Vagina (tissue), 2 donors: ENCODE measurements at regions not wholly inside any gene's neighbourhood (a gene's known extent, or its start where the extent isn't known, plus 50 kb on each side); places are given as distances from the start of the nearest gene placed in this dataset.

Experiments used
- DNase-seq, 2 donors: peaks; one replicate each; pipeline ENCODE4 v3.0.0-alpha.2; 2017; ENCODE audit errors: extremely low spot score in 2 of 2
- H3K27ac ChIP-seq: fragments of 200-600 bp; sonication (generic); one replicate; pipeline ENCODE4 v1.5.1; 2019
- H3K27me3 ChIP-seq: fragments of 200-600 bp; sonication (generic); one replicate; pipeline ENCODE4 v1.5.1; 2019
- H3K36me3 ChIP-seq, 2 donors: fragments of 200-600 bp; sonication (generic); one replicate each; pipeline ENCODE4 v1.5.1; 2017 to 2019
- H3K4me1 ChIP-seq: fragments of 200-600 bp; sonication (generic); one replicate; pipeline ENCODE4 v1.5.1; 2019
- H3K4me3 ChIP-seq, 2 donors: fragments of 200-600 bp; sonication (generic); 1 replicate in 1 of 2; 2 replicates in 1 of 2; pipeline ENCODE4 v1.5.1; 2016 to 2019
- H3K9me3 ChIP-seq: fragments of 200-600 bp; sonication (generic); one replicate; pipeline ENCODE4 v1.5.1; 2019
- POLR2A ChIP-seq, 2 donors: fragments of 450-650 bp; IDR thresholded peaks; one replicate each; pipeline ENCODE4 v1.6.1; 2017; ENCODE audit warnings: antibody characterized with exemption in 2 of 2, mild to moderate bottlenecking in 2 of 2, moderate library complexity in 2 of 2
- POLR2AphosphoS5 ChIP-seq, 2 donors: sonication (generic); formaldehyde crosslinking; IDR thresholded peaks; one replicate each; pipeline ENCODE4 v1.9.0; 2017; ENCODE audit warnings: antibody characterized with exemption in 2 of 2, mild to moderate bottlenecking in 2 of 2, low read depth in 1 of 2; ENCODE audit not compliant: insufficient read depth in 1 of 2
- intact Hi-C: fragments of 100-400 bp; cut with DNase I; formaldehyde crosslinking; loops from one replicate; pipeline ENCODE4 v1.15.1; 2023
- TF ChIP-seq, protein P1 (sequence below), 3 experiments: fragments of 450-650 bp in 2 of 3; fragments of 200-600 bp in 1 of 3; sonication (generic) in 1 of 3; IDR thresholded peaks; one replicate each; pipeline ENCODE4 v1.5.1; 2017 to 2019; ENCODE audit warnings: antibody characterized with exemption in 3 of 3, mild to moderate bottlenecking in 2 of 3, moderate library complexity in 2 of 3

DNA sequence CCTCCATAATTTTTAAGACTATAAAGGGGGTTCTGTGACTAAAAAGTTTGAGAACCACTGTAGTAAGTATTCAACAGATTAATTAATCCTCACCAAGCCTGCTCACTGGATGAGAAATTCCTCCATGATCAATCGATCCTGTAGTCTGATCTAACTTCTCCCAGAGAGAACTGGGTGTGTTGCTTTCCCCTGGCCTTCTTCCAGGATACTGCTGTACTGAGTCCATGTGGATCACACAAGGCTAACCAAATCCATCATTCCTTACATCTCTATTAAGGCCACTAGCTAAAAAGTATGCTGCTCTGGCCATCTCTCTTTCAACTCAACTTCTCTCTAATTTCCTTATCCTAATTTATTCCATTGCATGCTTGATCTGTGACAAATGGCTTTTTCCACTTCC is 280.2 kb upstream of the PCSK5 start:
- Histone ChIP-seq H3K4me1 (no peaks in the 10 kb centered on the region), H3K9me3 (no peaks in the 10 kb centered on the region), H3K4me3 (no peak overlapping the region), H3K27me3 (no peaks in the 10 kb centered on the region), H3K27ac (no peak overlapping the region), H3K36me3 (no peaks in the 10 kb centered on the region)
- no peak for DNase-seq
- intact Hi-C loops = no loop called here
- TF ChIP-seq POLR2A (IDR thresholded peaks at IDR 0.05) (no peak), POLR2AphosphoS5 (IDR thresholded peaks at IDR 0.05; ENCODE audit: insufficient read depth in 1 of 2, low read depth in 1 of 2) (no peak)
- TF ChIP-seq, protein P1, sequence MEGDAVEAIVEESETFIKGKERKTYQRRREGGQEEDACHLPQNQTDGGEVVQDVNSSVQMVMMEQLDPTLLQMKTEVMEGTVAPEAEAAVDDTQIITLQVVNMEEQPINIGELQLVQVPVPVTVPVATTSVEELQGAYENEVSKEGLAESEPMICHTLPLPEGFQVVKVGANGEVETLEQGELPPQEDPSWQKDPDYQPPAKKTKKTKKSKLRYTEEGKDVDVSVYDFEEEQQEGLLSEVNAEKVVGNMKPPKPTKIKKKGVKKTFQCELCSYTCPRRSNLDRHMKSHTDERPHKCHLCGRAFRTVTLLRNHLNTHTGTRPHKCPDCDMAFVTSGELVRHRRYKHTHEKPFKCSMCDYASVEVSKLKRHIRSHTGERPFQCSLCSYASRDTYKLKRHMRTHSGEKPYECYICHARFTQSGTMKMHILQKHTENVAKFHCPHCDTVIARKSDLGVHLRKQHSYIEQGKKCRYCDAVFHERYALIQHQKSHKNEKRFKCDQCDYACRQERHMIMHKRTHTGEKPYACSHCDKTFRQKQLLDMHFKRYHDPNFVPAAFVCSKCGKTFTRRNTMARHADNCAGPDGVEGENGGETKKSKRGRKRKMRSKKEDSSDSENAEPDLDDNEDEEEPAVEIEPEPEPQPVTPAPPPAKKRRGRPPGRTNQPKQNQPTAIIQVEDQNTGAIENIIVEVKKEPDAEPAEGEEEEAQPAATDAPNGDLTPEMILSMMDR (IDR thresholded peaks at IDR 0.05) = no peak

DNA sequence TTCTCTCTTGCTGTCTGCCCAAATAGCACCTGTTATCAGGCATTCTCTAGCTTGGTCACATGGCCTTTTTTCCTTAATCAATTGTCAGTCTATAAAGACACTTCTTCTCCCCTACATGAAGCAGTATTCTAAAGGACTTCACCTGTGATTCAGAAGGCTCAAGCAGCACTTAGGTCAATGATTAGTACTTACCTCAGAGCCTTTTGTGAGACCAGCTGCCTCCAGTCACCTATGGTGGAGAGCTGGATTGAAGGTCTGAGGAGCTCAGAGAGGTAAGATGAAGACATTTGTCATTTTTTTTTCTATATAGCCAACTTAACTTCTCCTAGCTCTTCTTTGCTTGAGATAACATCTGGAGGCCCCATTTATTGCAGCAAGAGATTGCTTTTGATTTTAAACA is 278.3 kb upstream of the PCSK5 start:
- no peaks in the 10 kb centered on the region for H3K27me3 ChIP-seq
- H3K9me3 ChIP-seq = no peaks in the 10 kb centered on the region
- intact Hi-C loops = no loop called here
- no peaks in the 10 kb centered on the region for H3K36me3 ChIP-seq
- H3K4me3 ChIP-seq = no peak overlapping the region
- no peak overlapping the region for H3K27ac ChIP-seq
- TF ChIP-seq POLR2AphosphoS5 (IDR thresholded peaks at IDR 0.05; ENCODE audit: insufficient read depth in 1 of 2, low read depth in 1 of 2) (no peak), POLR2A (IDR thresholded peaks at IDR 0.05) (no peak)
- TF ChIP-seq, protein P1 (IDR thresholded peaks at IDR 0.05) = no peak
- no peak for DNase-seq
- H3K4me1 ChIP-seq = no peaks in the 10 kb centered on the region

DNA sequence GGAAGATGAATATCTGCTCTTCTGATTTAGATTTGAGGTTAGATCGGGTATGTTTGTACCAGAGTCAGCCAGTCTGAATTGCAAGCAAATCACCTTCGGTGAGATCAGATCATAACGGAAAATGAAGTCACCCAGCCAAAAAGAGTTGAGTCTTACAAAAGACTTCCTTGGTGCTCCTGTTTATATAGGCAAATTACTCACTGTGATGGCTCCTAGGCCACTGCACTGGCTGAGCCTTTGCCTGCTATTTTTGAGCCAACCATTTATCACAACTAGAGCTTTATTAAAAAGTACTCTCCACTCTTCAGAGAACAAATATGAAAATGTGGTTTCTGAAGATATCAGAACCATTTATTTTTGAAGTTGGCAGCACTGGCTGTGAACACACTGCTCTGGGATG is 277.7 kb upstream of the PCSK5 start:
- no peaks in the 10 kb centered on the region for H3K36me3 ChIP-seq
- no peak overlapping the region for H3K4me3 ChIP-seq
- TF ChIP-seq, protein P1 (IDR thresholded peaks at IDR 0.05) = no peak
- TF ChIP-seq POLR2AphosphoS5 (IDR thresholded peaks at IDR 0.05; ENCODE audit: insufficient read depth in 1 of 2, low read depth in 1 of 2) = no peak
- TF ChIP-seq POLR2A (IDR thresholded peaks at IDR 0.05) = no peak
- H3K27ac ChIP-seq = no peak overlapping the region
- DNase-seq = no peak
- no peaks in the 10 kb centered on the region for H3K27me3 ChIP-seq
- intact Hi-C loops = no loop called here
- no peaks in the 10 kb centered on the region for H3K9me3 ChIP-seq
- no peaks in the 10 kb centered on the region for H3K4me1 ChIP-seq

DNA sequence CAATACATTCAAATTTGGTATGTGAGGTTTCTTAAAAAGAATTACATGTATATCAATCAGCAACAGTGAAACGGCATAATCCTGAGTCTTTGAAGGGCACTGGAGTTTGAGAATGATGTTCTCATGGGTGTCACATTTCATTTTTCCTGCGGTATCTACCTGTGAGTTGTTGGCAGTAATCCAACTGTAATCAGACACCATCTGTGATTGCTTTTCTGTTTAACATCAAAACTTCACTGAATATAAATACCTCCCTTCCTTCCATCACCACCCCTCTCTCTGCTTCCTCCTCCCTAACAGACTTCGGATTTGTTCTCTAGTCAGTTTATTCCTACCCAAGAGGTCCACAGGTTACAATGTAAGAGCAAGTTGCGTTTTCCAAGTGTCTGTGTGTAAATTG is 275.2 kb upstream of the PCSK5 start:
- Histone ChIP-seq H3K27ac (no peak overlapping the region), H3K36me3 (no peaks in the 10 kb centered on the region), H3K27me3 (no peaks in the 10 kb centered on the region), H3K4me1 (no peaks in the 10 kb centered on the region), H3K4me3 (no peak overlapping the region), H3K9me3 (no peaks in the 10 kb centered on the region)
- no peak for DNase-seq
- intact Hi-C loops = no loop called here
- TF ChIP-seq, protein P1 (IDR thresholded peaks at IDR 0.05) = no peak
- no peak for TF ChIP-seq POLR2A (IDR thresholded peaks at IDR 0.05)
- no peak for TF ChIP-seq POLR2AphosphoS5 (IDR thresholded peaks at IDR 0.05; ENCODE audit: insufficient read depth in 1 of 2, low read depth in 1 of 2)

DNA sequence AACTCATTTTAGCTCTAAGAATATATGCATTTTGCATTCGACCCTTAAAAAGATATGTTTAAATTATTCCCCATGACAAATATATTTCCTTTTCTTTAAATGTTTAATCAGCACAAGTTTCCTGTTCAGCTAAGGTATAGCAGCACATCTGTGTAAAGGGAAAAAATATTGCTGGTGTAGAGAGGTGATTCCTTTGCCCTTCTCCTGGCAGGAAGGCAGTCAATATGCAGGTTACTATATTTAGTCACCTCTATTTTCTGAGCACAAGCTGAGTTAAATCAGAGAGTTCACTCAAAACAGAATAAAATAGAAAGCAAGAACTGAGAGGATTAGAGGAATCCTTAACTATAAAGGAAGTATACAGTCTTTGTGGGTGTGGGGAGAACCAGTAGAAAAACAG is 274.4 kb upstream of the PCSK5 start:
- TF ChIP-seq POLR2A (IDR thresholded peaks at IDR 0.05) (no peak), POLR2AphosphoS5 (IDR thresholded peaks at IDR 0.05; ENCODE audit: insufficient read depth in 1 of 2, low read depth in 1 of 2) (no peak)
- TF ChIP-seq, protein P1 (IDR thresholded peaks at IDR 0.05) = no peak
- Histone ChIP-seq H3K27me3 (no peaks in the 10 kb centered on the region), H3K27ac (no peak overlapping the region), H3K36me3 (no peaks in the 10 kb centered on the region), H3K4me1 (no peaks in the 10 kb centered on the region), H3K4me3 (no peak overlapping the region), H3K9me3 (no peaks in the 10 kb centered on the region)
- DNase-seq = no peak
- intact Hi-C loops = no loop called here
